ENCODE measurements at regions not wholly inside any gene's neighbourhood (a gene's known extent, or its start where the extent isn't known, plus 50 kb on each side); places are given as distances from the start of the nearest gene placed in this dataset.
A peak's percentile ranks its signal among the peaks of the same experiment; 100 is the strongest.

DNA sequence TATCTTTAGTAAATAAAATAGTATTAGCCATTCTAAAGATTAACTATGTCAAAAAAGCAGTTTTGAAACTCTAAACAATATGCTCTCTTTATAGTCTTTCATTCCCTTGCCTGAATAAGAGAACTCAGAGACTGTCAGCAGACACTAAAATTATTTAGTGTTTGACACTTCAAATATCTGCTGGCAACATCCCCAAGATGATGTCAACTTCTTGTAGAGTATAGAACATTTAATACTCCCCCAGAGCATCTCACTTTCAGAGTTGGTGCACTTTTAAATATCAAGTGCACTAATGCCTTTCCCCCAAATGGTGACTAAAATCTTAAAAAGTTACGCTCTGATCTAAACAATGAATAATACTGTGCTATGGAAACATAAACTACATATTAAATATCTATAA lies 374.9 kb downstream of the SLC6A15 start:
- Mint-ChIP-seq H3K27ac (ENCODE audit: unreplicated experiment) (no peak overlapping the region), H3K4me1 (ENCODE audit: low read depth, unreplicated experiment) (no peaks in the 10 kb centered on the region)
- no peak overlapping the region for H3K4me3 ChIP-seq (ENCODE audit: insufficient read depth, low read depth, low read length)

DNA sequence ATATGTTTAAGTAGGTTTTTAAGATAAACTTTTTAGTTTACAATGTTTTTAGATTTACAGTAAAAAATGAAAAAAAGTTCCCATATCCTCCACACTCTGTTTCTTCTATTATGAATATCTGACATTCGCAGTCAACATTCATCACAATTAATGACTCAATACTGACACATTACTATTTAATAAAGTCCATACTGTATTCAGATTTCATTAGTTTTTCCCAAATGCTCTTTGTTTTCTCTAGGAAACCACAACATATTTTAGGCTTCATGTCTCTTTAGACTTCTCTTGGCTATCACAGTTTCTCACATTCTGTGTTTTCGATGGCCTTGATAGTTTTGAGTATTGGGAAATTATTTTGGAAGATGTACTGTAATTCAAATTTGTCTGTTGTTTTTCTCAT lies 399.8 kb downstream of the SLC6A15 start:
- Histone ChIP-seq H3K9ac (ENCODE audit: low read length) (no peak overlapping the region), H3K4me1 (ENCODE audit: insufficient read depth, low read length) (peaks cover 5% of the 10 kb centered on the region), H3K4me2 (ENCODE audit: low read length) (no peak overlapping the region), H3K79me2 (ENCODE audit: insufficient read depth, low read length) (no peaks in the 10 kb centered on the region), H2AFZ (ENCODE audit: low read depth, low read length) (no peak overlapping the region), H4K20me1 (ENCODE audit: insufficient read depth, low read length) (no peaks in the 10 kb centered on the region), H3K4me3 (ENCODE audit: insufficient read depth, low read depth, low read length) (no peak overlapping the region), H3K9me3 (ENCODE audit: insufficient read depth, low read depth, low read length) (no peaks in the 10 kb centered on the region), H3K27me3 (ENCODE audit: insufficient read depth, low read length) (no peaks in the 10 kb centered on the region), H3K36me3 (ENCODE audit: insufficient read depth, low read length) (no peaks in the 10 kb centered on the region), H3K27ac (ENCODE audit: low read depth, low read length) (no peak overlapping the region)
- no peak overlapping the region for H3K27ac Mint-ChIP-seq (ENCODE audit: unreplicated experiment)
- H3K9me3 Mint-ChIP-seq (ENCODE audit: unreplicated experiment), result no peaks in the 10 kb centered on the region
- DNase-seq (ENCODE audit: low read depth) (no peak), FAIRE-seq (no peak)
- peaks cover 4% of the 10 kb centered on the region for H3K4me1 Mint-ChIP-seq (ENCODE audit: low read depth, unreplicated experiment)
- no peaks in the 10 kb centered on the region for H3K36me3 Mint-ChIP-seq (ENCODE audit: low read depth, unreplicated experiment)
- H3K4me3 Mint-ChIP-seq (ENCODE audit: unreplicated experiment), result no peak overlapping the region
- no peaks in the 10 kb centered on the region for H3K27me3 Mint-ChIP-seq (ENCODE audit: low read depth, unreplicated experiment)
- no peak for TF ChIP-seq CTCF (IDR thresholded peaks at IDR 0.05; ENCODE audit: insufficient read depth, low read depth, low read length)
- no peak for TF ChIP-seq EZH2 (IDR thresholded peaks at IDR 0.05; ENCODE audit: insufficient read depth, low read length)

More for the DNA sequence above, 374.9 kb downstream of the SLC6A15 start:
- no peaks in the 10 kb centered on the region for H3K27me3 ChIP-seq (ENCODE audit: insufficient read depth, low read length)
- H3K79me2 ChIP-seq (ENCODE audit: insufficient read depth, low read length), result no peaks in the 10 kb centered on the region
- H3K36me3 Mint-ChIP-seq (ENCODE audit: low read depth, unreplicated experiment), result no peaks in the 10 kb centered on the region
- H3K4me2 ChIP-seq (ENCODE audit: low read length), result no peak overlapping the region
- H3K9me3 Mint-ChIP-seq (ENCODE audit: unreplicated experiment), result peaks cover 2% of the 10 kb centered on the region
- no peak overlapping the region for H3K27ac ChIP-seq (ENCODE audit: low read depth, low read length)
- H3K9me3 ChIP-seq (ENCODE audit: insufficient read depth, low read depth, low read length), result no peaks in the 10 kb centered on the region
- H3K27me3 Mint-ChIP-seq (ENCODE audit: low read depth, unreplicated experiment), result no peaks in the 10 kb centered on the region
- no peaks in the 10 kb centered on the region for H4K20me1 ChIP-seq (ENCODE audit: insufficient read depth, low read length)
- no peak overlapping the region for H2AFZ ChIP-seq (ENCODE audit: low read depth, low read length)
- FAIRE-seq, result no peak
- H3K36me3 ChIP-seq (ENCODE audit: insufficient read depth, low read length), result no peaks in the 10 kb centered on the region
- no peak overlapping the region for H3K4me3 Mint-ChIP-seq (ENCODE audit: unreplicated experiment)
- no peak for TF ChIP-seq CTCF (IDR thresholded peaks at IDR 0.05; ENCODE audit: insufficient read depth, low read depth, low read length)
- no peak overlapping the region for H3K9ac ChIP-seq (ENCODE audit: low read length)
- DNase-seq (ENCODE audit: low read depth), result no peak
- H3K4me1 ChIP-seq (ENCODE audit: insufficient read depth, low read length), result no peaks in the 10 kb centered on the region

DNA sequence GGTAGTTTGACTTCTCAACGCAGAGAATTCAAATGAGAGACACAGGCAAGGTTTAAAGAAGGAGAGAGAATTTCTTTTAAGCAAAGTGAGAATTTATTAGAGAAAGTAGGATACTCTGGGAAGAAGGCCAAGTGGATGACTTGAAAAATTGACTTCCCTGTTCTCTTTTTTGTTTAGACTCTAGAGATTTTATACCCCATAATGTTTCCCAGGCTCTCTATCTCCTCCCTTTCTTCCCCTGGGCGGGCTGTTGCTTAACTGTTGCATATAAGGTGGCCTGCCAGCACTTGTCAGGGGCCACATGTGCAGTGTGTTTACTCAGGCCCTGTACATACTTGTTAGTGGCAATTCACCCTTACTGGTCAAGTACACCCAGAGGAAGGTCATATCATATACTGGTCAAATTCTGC lies 403.7 kb downstream of the SLC6A15 start:
- Histone ChIP-seq H3K9me3 (ENCODE audit: insufficient read depth, low read depth, low read length) (no peaks in the 10 kb centered on the region), H3K27me3 (ENCODE audit: insufficient read depth, low read length) (no peaks in the 10 kb centered on the region), H3K36me3 (ENCODE audit: insufficient read depth, low read length) (no peaks in the 10 kb centered on the region), H3K4me2 (ENCODE audit: low read length) (peak overlapping the region; percentile 60), H4K20me1 (ENCODE audit: insufficient read depth, low read length) (no peaks in the 10 kb centered on the region), H3K27ac (ENCODE audit: low read depth, low read length) (no peak overlapping the region), H2AFZ (ENCODE audit: low read depth, low read length) (peak overlapping the region; percentile 20), H3K9ac (ENCODE audit: low read length) (no peak overlapping the region), H3K4me1 (ENCODE audit: insufficient read depth, low read length) (peaks cover 5% of the 10 kb centered on the region), H3K4me3 (ENCODE audit: insufficient read depth, low read depth, low read length) (no peak overlapping the region), H3K79me2 (ENCODE audit: insufficient read depth, low read length) (no peaks in the 10 kb centered on the region)
- no peaks in the 10 kb centered on the region for H3K36me3 Mint-ChIP-seq (ENCODE audit: low read depth, unreplicated experiment)
- peaks cover 4% of the 10 kb centered on the region for H3K4me1 Mint-ChIP-seq (ENCODE audit: low read depth, unreplicated experiment)
- H3K27me3 Mint-ChIP-seq (ENCODE audit: low read depth, unreplicated experiment), result no peaks in the 10 kb centered on the region
- peak; percentile 26 for FAIRE-seq
- no peak overlapping the region for H3K4me3 Mint-ChIP-seq (ENCODE audit: unreplicated experiment)
- no peaks in the 10 kb centered on the region for H3K9me3 Mint-ChIP-seq (ENCODE audit: unreplicated experiment)
- H3K27ac Mint-ChIP-seq (ENCODE audit: unreplicated experiment), result peak overlapping the region; percentile 20
- TF ChIP-seq EZH2 (IDR thresholded peaks at IDR 0.05; ENCODE audit: insufficient read depth, low read length) (no peak), CTCF (IDR thresholded peaks at IDR 0.05; ENCODE audit: insufficient read depth, low read depth, low read length) (no peak)
- DNase-seq (ENCODE audit: low read depth), result no peak

Measured in astrocyte (in vitro differentiated cells and primary cell).